ENCODE measurements at regions not wholly inside any gene's neighbourhood (a gene's known extent, or its start where the extent isn't known, plus 50 kb on each side); places are given as distances from the start of the nearest gene placed in this dataset.

- TF ChIP-seq CTCF (IDR thresholded peaks at IDR 0.05 in 4 of 5, conservative IDR thresholded peaks at IDR 0.05 in 1 of 5) (no peak), POLR2A (IDR thresholded peaks at IDR 0.05) (no peak)
Measured at GRCh38 chr10:78459639-78460037, 426.0 kb downstream of the RPS24 start.

Measured in gastrocnemius medialis (tissue), 4 donors.